ENCODE measurements at regions not wholly inside any gene's neighbourhood (a gene's known extent, or its start where the extent isn't known, plus 50 kb on each side); places are given as distances from the start of the nearest gene placed in this dataset.

GRCh38 chr4:138680989-138681604, 334.5 kb upstream of the NOCT start:
- peak; percentile 87 for DNase-seq
- Mint-ChIP-seq H3K27me3 (ENCODE audit: low read depth, poor library complexity) (peaks cover 3% of the 10 kb centered on the region), H3K36me3 (ENCODE audit: low read depth) (no peaks in the 10 kb centered on the region), H3K4me1 (peaks cover 42% of the 10 kb centered on the region), H3K4me3 (peak overlapping the region; percentile 26), H3K9me3 (peaks cover 4% of the 10 kb centered on the region), H3K27ac (no peak overlapping the region)
- peak; percentile 93 for TF ChIP-seq CTCF (IDR thresholded peaks at IDR 0.05)

- no peak for TF ChIP-seq CTCF (IDR thresholded peaks at IDR 0.05)
- Mint-ChIP-seq H3K27ac (no peak overlapping the region), H3K27me3 (ENCODE audit: low read depth, poor library complexity) (peaks cover 3% of the 10 kb centered on the region), H3K36me3 (ENCODE audit: low read depth) (no peaks in the 10 kb centered on the region), H3K9me3 (peaks cover 4% of the 10 kb centered on the region), H3K4me3 (no peak overlapping the region), H3K4me1 (peaks cover 38% of the 10 kb centered on the region)
- DNase-seq = no peak
Measured at GRCh38 chr4:138680256-138680655, 335.3 kb upstream of the NOCT start.

GRCh38 chr4:138678985-138679746, 336.4 kb upstream of the NOCT start:
- H3K9me3 Mint-ChIP-seq = no peaks in the 10 kb centered on the region
- H3K36me3 Mint-ChIP-seq (ENCODE audit: low read depth) = no peaks in the 10 kb centered on the region
- peaks cover 3% of the 10 kb centered on the region for H3K27me3 Mint-ChIP-seq (ENCODE audit: low read depth, poor library complexity)
- H3K27ac Mint-ChIP-seq = no peak overlapping the region
- H3K4me3 Mint-ChIP-seq = no peak overlapping the region
- H3K4me1 Mint-ChIP-seq = peaks cover 39% of the 10 kb centered on the region
- no peak for TF ChIP-seq CTCF (IDR thresholded peaks at IDR 0.05)
- no peak for DNase-seq

GRCh38 chr4:138677748-138678147, 337.8 kb upstream of the NOCT start:
- H3K27me3 Mint-ChIP-seq (ENCODE audit: low read depth, poor library complexity) = peaks cover 3% of the 10 kb centered on the region
- H3K9me3 Mint-ChIP-seq = no peaks in the 10 kb centered on the region
- H3K4me1 Mint-ChIP-seq = peaks cover 42% of the 10 kb centered on the region
- no peak overlapping the region for H3K27ac Mint-ChIP-seq
- no peak for TF ChIP-seq CTCF (IDR thresholded peaks at IDR 0.05)
- H3K36me3 Mint-ChIP-seq (ENCODE audit: low read depth) = no peaks in the 10 kb centered on the region
- H3K4me3 Mint-ChIP-seq = no peak overlapping the region
- no peak for DNase-seq

GRCh38 chr4:138677212-138677611, 338.4 kb upstream of the NOCT start:
- Mint-ChIP-seq H3K9me3 (no peaks in the 10 kb centered on the region), H3K4me1 (peaks cover 42% of the 10 kb centered on the region), H3K27me3 (ENCODE audit: low read depth, poor library complexity) (peaks cover 2% of the 10 kb centered on the region), H3K36me3 (ENCODE audit: low read depth) (no peaks in the 10 kb centered on the region), H3K27ac (no peak overlapping the region), H3K4me3 (no peak overlapping the region)
- DNase-seq = no peak
- TF ChIP-seq CTCF (IDR thresholded peaks at IDR 0.05) = no peak

GRCh38 chr4:138675685-138676084, 339.9 kb upstream of the NOCT start:
- H3K4me1 Mint-ChIP-seq = peaks cover 38% of the 10 kb centered on the region
- no peaks in the 10 kb centered on the region for H3K9me3 Mint-ChIP-seq
- no peaks in the 10 kb centered on the region for H3K36me3 Mint-ChIP-seq (ENCODE audit: low read depth)
- no peak for TF ChIP-seq CTCF (IDR thresholded peaks at IDR 0.05)
- H3K4me3 Mint-ChIP-seq = no peak overlapping the region
- no peak overlapping the region for H3K27ac Mint-ChIP-seq
- H3K27me3 Mint-ChIP-seq (ENCODE audit: low read depth, poor library complexity) = no peaks in the 10 kb centered on the region
- DNase-seq = no peak

All from nephron progenitor cell (in vitro differentiated cells).